Smooth muscle cell of the brain vasculature (primary cell): ENCODE measurements at regions not wholly inside any gene's neighbourhood (a gene's known extent, or its start where the extent isn't known, plus 50 kb on each side); places are given as distances from the start of the nearest gene placed in this dataset.
"Not testable (repeated sequence)": the region's sequence is repeated elsewhere in the genome, so short reads cannot be mapped to it uniquely, and the experiment has no call there.

Source experiments
- DNase-seq: peaks from one replicate; pipeline ENCODE4 v3.0.0-alpha.2; 2012; ENCODE audit warnings: low read depth, low spot score

- no peak for DNase-seq
Observed at GRCh38 chr1:221998781-221999180, 256.9 kb upstream of the DUSP10 start.

GRCh38 chr1:221998186-221998612, 256.3 kb upstream of the DUSP10 start:
- no peak for DNase-seq

GRCh38 chr1:221997012-221997411, 255.1 kb upstream of the DUSP10 start:
- not testable (repeated sequence) for DNase-seq

- no peak for DNase-seq
Observed at GRCh38 chr1:221994939-221995338, 253.1 kb upstream of the DUSP10 start.

GRCh38 chr1:221994274-221994698, 252.4 kb upstream of the DUSP10 start:
- DNase-seq: no peak

- no peak for DNase-seq
Observed at GRCh38 chr1:221993444-221993948, 251.6 kb upstream of the DUSP10 start.

GRCh38 chr1:221992427-221992826, 250.5 kb upstream of the DUSP10 start:
- no peak for DNase-seq

GRCh38 chr1:221991221-221991620, 249.3 kb upstream of the DUSP10 start:
- DNase-seq: no peak

GRCh38 chr1:221989741-221990140, 247.9 kb upstream of the DUSP10 start:
- no peak for DNase-seq

GRCh38 chr1:221988829-221989228, 246.9 kb upstream of the DUSP10 start:
- no peak for DNase-seq

- DNase-seq: no peak
Observed at GRCh38 chr1:221987860-221988520, 246.1 kb upstream of the DUSP10 start.

GRCh38 chr1:221983444-221983843, 241.6 kb upstream of the DUSP10 start:
- DNase-seq: no peak

GRCh38 chr1:221981461-221981860, 239.6 kb upstream of the DUSP10 start:
- no peak for DNase-seq

- no peak for DNase-seq
Observed at GRCh38 chr1:221979444-221980032, 237.6 kb upstream of the DUSP10 start.

GRCh38 chr1:221978631-221979334, 236.9 kb upstream of the DUSP10 start:
- not testable (repeated sequence) for DNase-seq

GRCh38 chr1:221973787-221974186, 231.9 kb upstream of the DUSP10 start:
- DNase-seq: not testable (repeated sequence)

GRCh38 chr1:221972276-221973235, 230.7 kb upstream of the DUSP10 start:
- DNase-seq: no peak

GRCh38 chr1:221971035-221971434, 229.1 kb upstream of the DUSP10 start:
- DNase-seq: not testable (repeated sequence)

GRCh38 chr1:221969298-221969858, 227.5 kb upstream of the DUSP10 start:
- DNase-seq: not testable (repeated sequence)

- DNase-seq: not testable (repeated sequence)
Observed at GRCh38 chr1:221967538-221967937, 225.6 kb upstream of the DUSP10 start.

- DNase-seq: not testable (repeated sequence)
Observed at GRCh38 chr1:221966888-221967287, 225.0 kb upstream of the DUSP10 start.
